ENCODE measurements at regions not wholly inside any gene's neighbourhood (a gene's known extent, or its start where the extent isn't known, plus 50 kb on each side); places are given as distances from the start of the nearest gene placed in this dataset.

DNA sequence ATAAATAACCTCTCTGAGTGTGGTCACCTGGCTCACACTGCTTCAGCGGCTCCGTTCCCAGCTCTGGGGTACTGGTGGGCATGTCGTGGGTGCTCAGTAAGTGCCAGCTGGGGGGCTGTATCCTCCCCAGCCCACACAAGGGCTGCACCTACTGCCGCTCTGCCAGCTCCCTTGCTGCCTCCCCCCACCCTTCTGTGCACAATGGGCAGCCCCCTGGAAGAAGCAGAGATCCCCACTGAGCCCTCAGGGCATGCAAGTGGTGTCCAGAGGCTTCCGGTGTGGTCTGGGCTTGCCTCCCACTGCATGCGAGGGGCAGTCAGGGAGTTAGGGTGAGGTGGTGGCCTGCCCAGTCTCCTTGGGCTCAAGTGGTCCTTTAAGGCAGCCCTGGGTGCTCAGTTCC, 58.3 kb upstream of the TRPM1 start:
- H3K27ac ChIP-seq: no peak overlapping the region
- no peak for TF ChIP-seq ZFX (IDR thresholded peaks at IDR 0.05)
- TF ChIP-seq, protein P1, sequence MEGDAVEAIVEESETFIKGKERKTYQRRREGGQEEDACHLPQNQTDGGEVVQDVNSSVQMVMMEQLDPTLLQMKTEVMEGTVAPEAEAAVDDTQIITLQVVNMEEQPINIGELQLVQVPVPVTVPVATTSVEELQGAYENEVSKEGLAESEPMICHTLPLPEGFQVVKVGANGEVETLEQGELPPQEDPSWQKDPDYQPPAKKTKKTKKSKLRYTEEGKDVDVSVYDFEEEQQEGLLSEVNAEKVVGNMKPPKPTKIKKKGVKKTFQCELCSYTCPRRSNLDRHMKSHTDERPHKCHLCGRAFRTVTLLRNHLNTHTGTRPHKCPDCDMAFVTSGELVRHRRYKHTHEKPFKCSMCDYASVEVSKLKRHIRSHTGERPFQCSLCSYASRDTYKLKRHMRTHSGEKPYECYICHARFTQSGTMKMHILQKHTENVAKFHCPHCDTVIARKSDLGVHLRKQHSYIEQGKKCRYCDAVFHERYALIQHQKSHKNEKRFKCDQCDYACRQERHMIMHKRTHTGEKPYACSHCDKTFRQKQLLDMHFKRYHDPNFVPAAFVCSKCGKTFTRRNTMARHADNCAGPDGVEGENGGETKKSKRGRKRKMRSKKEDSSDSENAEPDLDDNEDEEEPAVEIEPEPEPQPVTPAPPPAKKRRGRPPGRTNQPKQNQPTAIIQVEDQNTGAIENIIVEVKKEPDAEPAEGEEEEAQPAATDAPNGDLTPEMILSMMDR (conservative IDR thresholded peaks at IDR 0.05): no peak

DNA sequence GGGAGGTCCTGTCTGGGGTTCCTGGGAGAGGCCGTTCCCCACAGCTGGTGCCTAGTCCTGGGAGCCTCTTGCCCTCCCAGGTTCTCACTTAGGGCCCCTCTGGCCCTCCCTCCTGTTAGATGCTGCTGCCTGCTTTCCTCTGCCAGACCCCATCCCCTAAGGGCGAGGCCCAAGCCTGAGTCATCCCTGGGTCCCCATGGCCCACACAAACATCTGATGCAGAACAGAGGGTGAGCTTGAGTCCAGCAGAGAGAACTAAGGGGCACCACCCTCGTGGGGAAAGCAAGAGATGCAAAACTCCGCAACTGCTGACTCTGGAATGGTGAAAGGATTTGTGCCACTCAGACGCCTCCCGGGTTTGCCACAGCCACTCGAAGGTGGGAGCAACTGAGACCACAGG, 58.8 kb upstream of the TRPM1 start:
- H3K27ac ChIP-seq: no peak overlapping the region
- TF ChIP-seq ZFX (IDR thresholded peaks at IDR 0.05): no peak
- TF ChIP-seq, protein P1 (conservative IDR thresholded peaks at IDR 0.05): no peak

DNA sequence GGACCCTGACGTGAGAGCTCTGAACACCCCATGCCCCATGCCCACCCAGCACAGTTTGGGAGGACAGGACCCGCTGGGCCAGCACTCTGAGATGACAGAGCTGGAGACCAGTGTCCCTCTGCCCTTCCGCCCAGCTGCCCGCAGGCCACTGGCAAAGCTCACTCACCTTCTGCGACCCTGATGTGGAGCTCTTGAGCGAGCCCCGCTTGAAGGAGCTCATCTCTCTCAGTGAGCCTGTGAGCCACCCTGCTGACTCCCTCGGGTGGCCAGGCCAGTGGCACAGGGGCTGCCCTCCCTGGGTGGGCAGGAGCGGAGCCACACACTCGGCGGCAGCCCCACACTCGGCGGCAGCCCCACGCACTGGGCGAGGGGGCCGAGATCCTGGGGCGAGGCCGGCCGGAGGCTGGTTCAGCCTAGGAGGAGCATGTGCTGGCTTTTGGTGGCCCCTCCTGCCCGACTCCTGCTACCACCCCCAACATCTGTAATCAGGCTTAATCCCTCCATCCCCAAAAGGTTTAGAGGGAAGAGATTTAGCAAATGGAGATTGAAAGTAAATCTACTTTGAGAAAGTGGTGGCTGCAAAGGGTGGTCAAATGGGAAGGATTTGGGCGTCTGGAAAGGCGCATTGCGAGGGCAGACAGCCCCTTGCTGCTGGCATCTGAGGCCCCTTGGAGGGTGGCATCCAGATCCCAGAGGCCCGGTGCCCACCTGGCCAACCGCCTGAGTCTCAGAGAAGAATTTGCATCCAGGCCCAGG, 59.4 kb upstream of the TRPM1 start:
- H3K27ac ChIP-seq: no peak overlapping the region
- TF ChIP-seq, protein P1 (conservative IDR thresholded peaks at IDR 0.05): no peak
- TF ChIP-seq ZFX (IDR thresholded peaks at IDR 0.05): no peak

DNA sequence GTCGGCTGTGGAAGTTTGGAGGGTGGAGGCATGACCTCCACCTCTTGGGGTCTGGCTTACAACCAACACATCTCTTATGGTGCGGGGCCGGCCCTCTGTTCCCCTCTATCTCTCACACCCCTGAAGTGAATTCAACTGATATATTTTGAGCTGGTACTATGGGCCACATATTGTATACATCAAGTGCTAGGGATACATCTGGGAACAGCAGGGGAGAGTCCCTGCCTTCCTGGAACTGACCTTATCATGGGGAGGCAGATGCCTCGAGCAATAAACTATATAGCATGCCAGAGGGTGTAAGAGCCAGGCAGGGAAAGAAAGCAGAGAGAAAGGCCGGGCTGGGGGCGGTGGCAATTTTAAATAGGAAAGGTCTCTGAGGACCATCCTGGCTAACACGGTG, 60.4 kb upstream of the TRPM1 start:
- no peak for TF ChIP-seq ZFX (IDR thresholded peaks at IDR 0.05)
- TF ChIP-seq, protein P1 (conservative IDR thresholded peaks at IDR 0.05): no peak
- H3K27ac ChIP-seq: no peak overlapping the region

DNA sequence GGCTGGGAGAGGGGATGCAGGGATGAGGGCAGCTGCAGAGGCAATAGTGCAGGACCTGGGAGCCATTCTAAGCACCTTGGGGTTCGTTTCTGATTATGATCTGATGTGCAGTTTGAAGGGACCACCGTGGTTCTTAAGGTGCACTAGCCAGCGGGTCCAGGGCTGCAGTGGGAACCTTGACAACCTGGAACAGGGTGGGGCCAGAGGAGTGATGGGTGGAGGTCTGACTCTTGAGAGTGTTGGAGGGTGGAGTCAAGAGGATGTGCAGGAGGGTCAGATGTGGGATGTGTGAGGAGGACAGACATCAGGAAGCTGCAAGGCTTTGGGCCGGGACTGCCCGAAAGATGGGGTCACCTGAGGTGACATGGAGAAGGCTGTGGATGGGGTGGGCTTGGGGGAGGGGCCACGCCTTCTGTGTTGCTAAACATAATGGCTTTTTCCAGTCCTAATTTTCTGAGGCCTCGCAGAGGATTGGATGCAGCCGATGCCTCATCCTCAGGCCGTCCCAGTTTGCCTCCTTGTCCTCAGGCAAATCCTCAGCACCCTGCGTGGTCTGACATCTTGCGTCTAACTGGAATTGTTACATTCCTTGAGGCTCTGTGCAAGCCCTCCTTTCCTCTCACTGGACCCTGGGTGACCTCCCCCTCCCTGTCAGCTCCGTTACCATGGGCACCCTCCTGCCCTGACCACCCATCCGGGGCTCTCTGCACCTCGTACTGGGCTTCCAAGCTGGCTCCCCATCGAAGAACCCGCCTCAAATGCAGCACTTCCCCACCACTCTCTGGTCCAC, 61.4 kb upstream of the TRPM1 start:
- H3K27ac ChIP-seq: no peak overlapping the region
- TF ChIP-seq, protein P1 (conservative IDR thresholded peaks at IDR 0.05): no peak
- no peak for TF ChIP-seq ZFX (IDR thresholded peaks at IDR 0.05)

DNA sequence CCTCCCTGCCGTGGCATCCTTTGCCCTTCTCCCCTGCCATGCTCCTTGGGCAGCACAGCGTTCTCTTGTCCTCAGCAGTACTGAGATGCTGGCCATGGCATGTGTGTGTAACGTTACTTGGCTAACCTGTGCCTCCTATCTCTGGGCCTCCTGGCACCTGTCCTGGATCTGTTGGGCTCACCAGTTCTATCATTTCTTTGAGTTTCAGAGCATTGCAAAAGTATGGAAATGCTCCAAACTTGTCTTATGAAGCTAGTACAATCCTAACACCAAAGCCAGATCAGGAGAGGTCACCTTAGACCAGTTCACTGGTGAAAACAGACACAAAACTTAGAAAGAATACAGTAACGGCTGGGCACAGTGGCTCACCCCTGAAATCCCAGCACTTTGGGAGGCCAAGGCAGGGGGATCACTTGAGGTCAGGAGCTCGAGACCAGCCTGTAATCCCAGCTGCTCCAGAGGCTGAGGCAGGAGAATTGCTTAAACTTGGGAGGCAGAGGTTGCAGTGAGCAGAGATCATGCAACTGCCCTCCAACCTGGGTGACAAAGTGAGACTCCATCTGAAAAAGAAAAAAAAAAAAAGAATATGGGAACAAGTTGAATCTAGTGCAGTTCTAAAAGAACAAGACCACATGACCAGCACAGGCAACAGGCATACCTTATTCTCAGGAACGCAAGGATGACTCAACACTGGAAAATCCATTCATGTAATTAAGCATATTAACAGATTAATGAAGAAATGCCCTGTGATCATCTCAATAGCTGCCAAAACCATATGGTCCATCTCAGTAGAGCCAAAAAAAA, 62.4 kb upstream of the TRPM1 start:
- no peak overlapping the region for H3K27ac ChIP-seq
- no peak for TF ChIP-seq ZFX (IDR thresholded peaks at IDR 0.05)
- TF ChIP-seq, protein P1 (conservative IDR thresholded peaks at IDR 0.05): no peak

DNA sequence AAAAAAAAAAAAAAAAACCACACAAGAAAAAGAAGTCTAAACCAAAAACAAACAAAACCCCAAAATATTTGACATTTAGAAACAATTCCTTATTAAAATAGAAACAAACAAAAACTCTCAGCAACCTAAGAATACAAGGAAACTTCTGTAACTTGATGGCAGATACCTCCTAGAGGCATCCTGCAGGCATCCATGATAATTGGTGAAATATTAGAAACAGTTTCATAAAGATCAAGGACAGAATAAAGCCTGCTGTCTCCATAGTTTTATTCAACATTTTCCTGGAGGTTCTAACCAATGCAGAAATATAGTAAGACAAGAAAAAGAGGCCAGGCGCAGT, 63.0 kb upstream of the TRPM1 start:
- no peak for TF ChIP-seq ZFX (IDR thresholded peaks at IDR 0.05)
- no peak overlapping the region for H3K27ac ChIP-seq

All from C4-2B (cell line).